NCI-H345 treated with DMSO at 0.1 percent for 48 hours (cell line): ENCODE measurements at regions not wholly inside any gene's neighbourhood (a gene's known extent, or its start where the extent isn't known, plus 50 kb on each side); places are given as distances from the start of the nearest gene placed in this dataset.

Source experiments
- DNase-seq: peaks from one replicate; lab custom pipeline; 2025; ENCODE audit not compliant: unreplicated experiment; lab: John Stamatoyannopoulos, UW

GRCh38 chr6:91171754-91172462 is 585.0 kb upstream of the MAP3K7 start:
- DNase-seq = no peak

GRCh38 chr6:91167846-91168245 is 581.0 kb upstream of the MAP3K7 start:
- no peak for DNase-seq

- no peak for DNase-seq
Measured at GRCh38 chr6:91166271-91167046, 579.6 kb upstream of the MAP3K7 start.

GRCh38 chr6:91164105-91164504 is 577.2 kb upstream of the MAP3K7 start:
- DNase-seq = no peak

- no peak for DNase-seq
Measured at GRCh38 chr6:91161246-91161645, 574.4 kb upstream of the MAP3K7 start.

- DNase-seq = no peak
Measured at GRCh38 chr6:91155129-91155785, 568.4 kb upstream of the MAP3K7 start.

- no peak for DNase-seq
Measured at GRCh38 chr6:91152824-91153223, 566.0 kb upstream of the MAP3K7 start.

GRCh38 chr6:91149956-91150705 is 563.3 kb upstream of the MAP3K7 start:
- no peak for DNase-seq

- no peak for DNase-seq
Measured at GRCh38 chr6:91149246-91149955, 562.5 kb upstream of the MAP3K7 start.

- no peak for DNase-seq
Measured at GRCh38 chr6:91144126-91144525, 557.3 kb upstream of the MAP3K7 start.

GRCh38 chr6:91142154-91142553 is 555.3 kb upstream of the MAP3K7 start:
- no peak for DNase-seq

GRCh38 chr6:91141346-91141745 is 554.5 kb upstream of the MAP3K7 start:
- no peak for DNase-seq

GRCh38 chr6:91140449-91140848 is 553.6 kb upstream of the MAP3K7 start:
- DNase-seq = no peak

- DNase-seq = no peak
Measured at GRCh38 chr6:91137286-91137685, 550.4 kb upstream of the MAP3K7 start.

GRCh38 chr6:91135406-91136103 is 548.7 kb upstream of the MAP3K7 start:
- no peak for DNase-seq

GRCh38 chr6:91132461-91132860 is 545.6 kb upstream of the MAP3K7 start:
- DNase-seq = no peak

GRCh38 chr6:91130126-91130525 is 543.3 kb upstream of the MAP3K7 start:
- DNase-seq = no peak

- DNase-seq = no peak
Measured at GRCh38 chr6:91127752-91128151, 540.9 kb upstream of the MAP3K7 start.

- DNase-seq = no peak
Measured at GRCh38 chr6:91126876-91127275, 540.0 kb upstream of the MAP3K7 start.

- no peak for DNase-seq
Measured at GRCh38 chr6:91117550-91117949, 530.7 kb upstream of the MAP3K7 start.
